ENCODE measurements at regions not wholly inside any gene's neighbourhood (a gene's known extent, or its start where the extent isn't known, plus 50 kb on each side); places are given as distances from the start of the nearest gene placed in this dataset.
"Not testable (repeated sequence)": the region's sequence is repeated elsewhere in the genome, so short reads cannot be mapped to it uniquely, and the experiment has no call there.

DNA sequence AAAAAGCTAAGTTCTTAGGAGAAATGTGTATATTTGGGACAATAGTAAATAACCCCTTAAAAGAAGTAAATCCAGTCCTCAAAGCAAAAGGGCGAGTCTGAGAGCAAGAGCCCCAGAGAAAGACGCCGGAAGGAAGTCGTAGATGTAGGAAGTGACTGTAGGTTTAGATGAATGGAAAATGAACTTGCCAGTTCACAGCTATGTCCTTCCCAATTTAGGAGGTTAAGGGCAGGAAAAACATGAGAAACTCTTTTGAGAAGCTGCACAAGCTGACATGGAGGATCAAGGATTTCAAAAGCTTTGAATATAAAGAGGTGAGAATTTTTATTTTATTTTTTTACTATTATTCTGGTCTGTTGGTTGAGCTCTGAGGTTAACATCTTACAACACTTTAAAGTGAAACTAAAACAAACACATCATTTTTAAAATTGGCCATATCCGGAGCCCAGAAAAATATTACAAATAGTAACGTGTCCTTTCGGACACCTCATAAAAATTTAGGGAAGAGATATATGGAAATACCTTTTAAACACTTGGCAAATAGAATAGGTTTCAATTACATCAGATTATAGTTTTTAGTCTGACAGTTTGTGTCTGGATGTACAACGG, 1178.6 kb downstream of the MRPL39 start:
- peak; percentile 2 for DNase-seq (ENCODE audit: extremely low read depth, low read depth)

DNA sequence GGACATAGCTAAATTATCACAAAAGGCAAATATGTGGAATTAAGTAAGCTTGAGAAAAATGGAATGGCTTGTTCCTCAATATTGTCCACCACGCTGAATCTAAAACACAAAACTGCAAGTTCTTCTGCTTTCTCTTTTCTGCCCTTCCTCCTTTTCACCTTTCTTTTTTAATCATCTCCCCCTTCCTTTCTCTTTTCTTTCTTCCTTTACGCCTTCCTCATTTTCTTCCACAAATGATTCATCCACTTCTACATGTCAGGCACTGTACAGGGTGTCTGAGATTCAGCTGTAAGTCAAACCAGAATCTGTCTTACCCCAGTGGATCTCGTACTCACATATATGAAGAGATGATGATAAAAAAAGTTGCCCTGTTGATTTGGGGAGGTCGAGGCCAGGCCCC, 1182.5 kb downstream of the MRPL39 start:
- DNase-seq (ENCODE audit: extremely low read depth, low read depth): no peak

DNA sequence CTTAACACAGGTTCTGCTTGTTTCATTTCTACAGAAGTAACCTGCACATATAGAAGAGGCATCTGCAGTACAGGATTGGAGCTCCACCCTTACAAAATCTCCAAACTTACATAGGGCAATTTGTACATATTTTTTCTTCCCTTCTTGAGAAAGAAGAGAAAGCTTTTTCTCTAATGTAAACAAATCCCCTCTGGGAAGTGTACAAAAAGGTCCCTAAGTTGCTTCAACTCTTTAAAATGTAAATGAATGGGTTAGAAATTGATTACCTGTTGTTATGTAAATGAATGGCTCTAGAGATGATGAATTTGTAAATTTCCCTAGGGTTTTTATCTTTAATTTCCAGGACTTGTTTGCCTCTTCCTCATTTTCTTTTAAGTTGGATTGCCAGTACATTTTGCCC, 1183.7 kb downstream of the MRPL39 start:
- no peak for DNase-seq (ENCODE audit: extremely low read depth, low read depth)

- DNase-seq (ENCODE audit: extremely low read depth, low read depth): no peak
These were observed 1186.6 kb downstream of the MRPL39 start for GRCh38 chr21:24420689-24421088.

GRCh38 chr21:24419641-24420040, 1187.6 kb downstream of the MRPL39 start:
- not testable (repeated sequence) for DNase-seq (ENCODE audit: extremely low read depth, low read depth)

GRCh38 chr21:24418671-24419070, 1188.6 kb downstream of the MRPL39 start:
- DNase-seq (ENCODE audit: extremely low read depth, low read depth): no peak

- DNase-seq (ENCODE audit: extremely low read depth, low read depth): no peak
These were observed 1195.9 kb downstream of the MRPL39 start for GRCh38 chr21:24411429-24411828.

GRCh38 chr21:24403221-24403620, 1204.1 kb downstream of the MRPL39 start:
- no peak for DNase-seq (ENCODE audit: extremely low read depth, low read depth)

- peak; percentile 3 for DNase-seq (ENCODE audit: extremely low read depth, low read depth)
These were observed 1211.9 kb downstream of the MRPL39 start for GRCh38 chr21:24395320-24395923.

DNA sequence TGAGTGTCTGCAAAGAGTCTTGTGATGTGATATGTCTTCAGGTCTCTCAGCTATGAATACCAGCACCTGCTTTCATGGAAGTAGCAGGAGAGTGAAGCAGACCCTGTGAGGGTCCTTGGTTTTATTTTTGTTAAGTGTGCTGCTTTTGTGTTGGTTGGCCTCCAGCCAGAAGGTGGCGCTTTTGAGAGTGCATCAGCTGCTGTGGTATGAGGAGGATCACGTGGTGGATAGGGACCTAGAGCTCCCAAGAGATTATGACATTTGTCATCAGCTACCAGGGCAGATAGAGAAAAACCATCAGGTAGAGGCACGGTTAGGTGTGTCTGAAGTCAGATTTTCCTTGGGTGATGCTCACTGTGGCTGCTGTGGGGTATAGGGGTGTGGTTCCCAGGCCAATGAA, 1232.1 kb downstream of the MRPL39 start:
- DNase-seq (ENCODE audit: extremely low read depth, low read depth): no peak

GRCh38 chr21:24372506-24372905, 1234.8 kb downstream of the MRPL39 start:
- no peak for DNase-seq (ENCODE audit: extremely low read depth, low read depth)

DNA sequence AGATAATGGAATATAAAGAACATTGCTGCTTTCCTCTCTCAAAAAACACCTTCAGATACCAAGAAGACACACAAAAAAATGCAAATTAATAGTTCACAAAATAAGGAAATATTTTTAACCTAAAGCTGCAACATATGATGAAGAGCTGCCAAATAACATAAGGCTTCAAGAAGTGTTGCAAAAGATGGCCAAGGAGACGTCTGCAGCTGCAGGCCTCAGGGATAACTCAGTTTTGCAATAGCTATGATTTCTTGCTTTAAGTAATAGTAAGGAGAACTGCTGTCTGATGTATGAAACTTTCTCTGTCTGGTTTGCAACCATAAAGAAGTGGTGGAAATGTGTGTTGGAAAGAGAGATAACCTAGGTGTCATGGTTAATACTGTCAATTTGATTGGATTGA, 1237.5 kb downstream of the MRPL39 start:
- DNase-seq (ENCODE audit: extremely low read depth, low read depth): no peak

DNA sequence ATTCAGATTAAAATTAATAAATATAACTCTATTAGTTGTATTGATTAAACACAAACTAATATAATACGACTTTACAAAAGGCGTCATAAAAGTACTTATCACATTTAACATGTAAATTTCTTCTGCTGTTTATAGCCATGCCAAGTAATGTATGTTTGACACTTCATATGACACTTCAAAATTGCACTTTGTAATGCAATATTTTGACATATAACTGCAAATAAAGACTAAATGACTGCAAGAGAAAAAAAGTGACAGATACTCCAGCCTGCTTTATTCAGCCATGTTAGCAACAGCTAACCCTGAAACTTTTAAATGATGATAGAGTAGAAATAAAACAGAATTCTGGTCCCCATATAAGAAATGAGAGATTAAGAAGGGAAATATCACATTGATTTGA, 1238.0 kb downstream of the MRPL39 start:
- no peak for DNase-seq (ENCODE audit: extremely low read depth, low read depth)

- no peak for DNase-seq (ENCODE audit: extremely low read depth, low read depth)
These were observed 1239.3 kb downstream of the MRPL39 start for GRCh38 chr21:24367936-24368335.

- DNase-seq (ENCODE audit: extremely low read depth, low read depth): no peak
These were observed 1253.8 kb downstream of the MRPL39 start for GRCh38 chr21:24353492-24353891.

DNA sequence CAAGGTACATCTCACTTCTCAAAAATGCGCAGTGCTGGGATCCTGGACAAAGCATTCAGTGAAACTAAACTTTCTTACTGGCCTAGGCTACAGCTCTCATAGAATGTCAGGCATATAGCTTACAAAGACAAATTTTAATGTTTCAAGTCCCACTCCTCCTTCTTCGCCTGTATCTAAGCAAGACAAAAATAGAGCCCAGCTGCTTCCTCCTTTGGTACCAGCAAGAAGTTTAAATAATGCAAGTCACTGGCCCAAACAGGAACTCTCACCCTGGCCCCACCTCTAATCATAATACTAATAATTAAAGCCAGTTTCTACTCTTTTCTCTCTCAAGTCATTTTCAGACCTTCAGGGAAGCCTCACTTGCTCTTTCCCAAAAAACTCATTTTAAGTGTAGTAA, 1267.9 kb downstream of the MRPL39 start:
- no peak for DNase-seq (ENCODE audit: extremely low read depth, low read depth)

GRCh38 chr21:24336491-24336890, 1270.8 kb downstream of the MRPL39 start:
- no peak for DNase-seq (ENCODE audit: extremely low read depth, low read depth)

GRCh38 chr21:24323536-24323935, 1283.7 kb downstream of the MRPL39 start:
- DNase-seq (ENCODE audit: extremely low read depth, low read depth): no peak

DNA sequence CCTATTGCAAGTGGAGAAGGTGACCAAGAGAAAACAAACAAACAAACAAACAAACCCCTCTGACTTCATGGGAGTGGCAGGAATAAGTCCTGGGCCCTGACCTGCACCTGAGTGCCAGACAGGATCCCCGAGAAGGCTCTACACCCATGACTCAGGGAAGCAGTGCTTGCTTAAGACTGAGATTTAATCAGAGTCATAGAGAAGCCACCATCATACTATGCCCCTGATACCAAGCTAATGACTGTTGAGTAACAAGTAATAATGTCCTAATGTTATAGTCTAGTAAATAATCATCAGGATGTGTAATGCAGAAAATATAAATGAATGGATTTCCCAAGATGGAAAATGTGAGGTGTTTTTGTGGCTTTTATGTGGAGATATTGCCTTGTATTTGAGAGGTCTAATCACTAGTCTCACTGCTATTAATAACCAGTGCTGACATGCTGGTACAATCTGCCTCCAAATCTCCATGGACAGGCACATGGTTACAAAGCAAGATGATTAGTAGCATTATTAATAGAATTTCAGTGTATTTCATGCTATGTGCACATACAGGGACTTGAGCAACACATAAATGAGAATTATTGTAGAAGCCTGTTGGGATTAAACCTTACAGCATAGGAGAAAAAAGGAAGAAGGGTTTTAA, 1290.9 kb downstream of the MRPL39 start:
- no peak for DNase-seq (ENCODE audit: extremely low read depth, low read depth)

DNA sequence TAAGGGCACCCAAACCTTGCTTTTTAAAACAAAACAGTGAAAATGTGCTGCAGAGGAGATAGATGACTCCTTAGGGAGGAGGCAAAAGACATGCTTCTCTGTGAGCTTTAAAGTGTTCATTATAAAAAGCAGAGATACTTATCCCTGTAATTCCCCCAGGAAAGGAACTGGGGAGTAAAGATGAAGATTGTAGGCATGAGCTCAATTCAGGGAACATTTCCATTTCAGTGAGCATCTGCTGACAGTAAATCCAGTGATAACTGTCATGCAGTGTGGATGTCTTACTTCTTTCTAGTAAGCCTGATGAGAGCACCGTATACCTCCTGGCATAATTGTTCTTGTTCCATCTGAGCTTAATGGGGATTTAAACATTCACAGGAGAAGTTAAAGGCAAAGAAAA, 1296.5 kb downstream of the MRPL39 start:
- no peak for DNase-seq (ENCODE audit: extremely low read depth, low read depth)

DNA sequence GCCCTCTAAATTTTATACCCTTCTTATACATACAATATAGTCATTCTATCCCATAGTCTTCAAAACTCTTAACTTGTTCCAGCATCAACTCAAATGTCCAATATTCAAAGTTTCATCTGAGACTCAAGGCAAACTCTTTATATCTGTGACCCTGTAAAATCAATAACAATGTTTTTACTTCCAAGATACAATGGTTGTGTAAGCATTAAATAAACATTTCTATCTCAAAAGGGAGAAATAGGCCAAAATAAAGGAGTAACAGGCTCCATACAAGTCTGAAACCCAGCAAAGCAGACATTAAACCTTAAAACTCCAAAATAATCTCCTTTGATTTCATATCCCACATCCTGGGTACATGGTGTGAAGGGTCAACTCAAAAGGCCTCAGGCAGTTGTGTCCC, 1299.1 kb downstream of the MRPL39 start:
- DNase-seq (ENCODE audit: extremely low read depth, low read depth): no peak

- no peak for DNase-seq (ENCODE audit: extremely low read depth, low read depth)
These were observed 1304.9 kb downstream of the MRPL39 start for GRCh38 chr21:24302400-24302799.
